PC-9 (cell line): ENCODE measurements at regions not wholly inside any gene's neighbourhood (a gene's known extent, or its start where the extent isn't known, plus 50 kb on each side); places are given as distances from the start of the nearest gene placed in this dataset.

ENCODE experiments used
- BruUV-seq: library from RNA; stranded (reverse); fragments of 400-500 nt; replicated peaks from 2 replicates; lab custom pipeline; 2021; lab: Mats Ljungman, UMichigan
- CTCF ChIA-PET: fragments of 300-600 bp; sonication (Branson Sonifier 250); formaldehyde crosslinking; loops from one replicate; lab custom pipeline; 2022; ENCODE audit warnings: antibody characterized with exemption; lab: Charles Lee
- POLR2A ChIA-PET: fragments of 300-600 bp; sonication (Branson Sonifier 250); formaldehyde crosslinking; loops from one replicate; lab custom pipeline; 2022; ENCODE audit warnings: antibody characterized with exemption; ENCODE audit not compliant: unreplicated experiment; lab: Charles Lee
- DNase-seq, 2 experiments: peaks; one replicate each; pipeline versions ENCODE4 v3.0.0 to v3.0.0-alpha.2; 2015 to 2022; ENCODE audit warnings: mixed read lengths in 1 of 2
- H2AFZ ChIP-seq: fragments of 200-600 bp; sonication (generic); 2 replicates; pipeline ENCODE4 v1.8.1; 2017; ENCODE audit warnings: antibody characterized with exemption
- H3F3A ChIP-seq: fragments of 200-600 bp; sonication (generic); 2 replicates; pipeline ENCODE4 v1.8.1; 2017; ENCODE audit warnings: antibody characterized with exemption, mild to moderate bottlenecking, low read depth; ENCODE audit not compliant: insufficient read depth
- H3K27ac ChIP-seq: fragments of 200-600 bp; sonication (generic); 2 replicates; pipeline ENCODE4 v1.6.1; 2016; ENCODE audit warnings: mixed run types
- H3K27me3 ChIP-seq: fragments of 200-600 bp; sonication (generic); 2 replicates; pipeline ENCODE4 v1.6.1; 2016; ENCODE audit warnings: low read depth, mixed run types; ENCODE audit not compliant: insufficient read depth
- H3K36me3 ChIP-seq: fragments of 200-600 bp; sonication (generic); 2 replicates; pipeline ENCODE4 v1.6.1; 2016; ENCODE audit warnings: low read depth, mixed run types
- H3K4me1 ChIP-seq: fragments of 200-600 bp; sonication (generic); replicated peaks from 2 replicates; pipeline ENCODE4 v1.6.1; 2016; ENCODE audit warnings: mixed run types; ENCODE audit not compliant: insufficient read depth
- H3K4me2 ChIP-seq: fragments of 200-600 bp; sonication (generic); 2 replicates; pipeline ENCODE4 v1.6.1; 2017; ENCODE audit warnings: mixed run types
- H3K4me3 ChIP-seq: fragments of 200-600 bp; sonication (generic); 2 replicates; pipeline ENCODE4 v1.6.1; 2016; ENCODE audit warnings: mixed run types
- H3K79me2 ChIP-seq: fragments of 200-600 bp; sonication (generic); 2 replicates; pipeline ENCODE4 v1.6.1; 2017; ENCODE audit warnings: low read depth, mixed run types
- H3K9me2 ChIP-seq: fragments of 200-600 bp; sonication (generic); 2 replicates; pipeline ENCODE4 v1.8.1; 2017; ENCODE audit warnings: mild to moderate bottlenecking; ENCODE audit not compliant: insufficient read depth
- H3K9me3 ChIP-seq: fragments of 200-600 bp; sonication (generic); 2 replicates; pipeline ENCODE4 v1.8.1; 2016; ENCODE audit warnings: low read depth; ENCODE audit not compliant: insufficient read depth
- H4K20me1 ChIP-seq: fragments of 200-600 bp; sonication (generic); 2 replicates; pipeline ENCODE4 v1.8.1; 2017; ENCODE audit not compliant: insufficient read depth
- EZH2 ChIP-seq: fragments of 200-600 bp; sonication (generic); IDR thresholded peaks from 2 replicates; pipeline ENCODE4 v1.8.0; 2017; ENCODE audit warnings: antibody characterized with exemption, low read depth
- intact Hi-C: fragments of 100-400 bp; cut with micrococcal nuclease; formaldehyde crosslinking; loops from one replicate; pipeline ENCODE4 v1.10.0; 2022; ENCODE audit not compliant: unreplicated experiment
- TF ChIP-seq, protein P1 (sequence below): fragments of 200-600 bp; sonication (generic); conservative IDR thresholded peaks from 2 replicates; pipeline ENCODE4 v1.6.1; 2017; ENCODE audit warnings: mixed run types, antibody characterized with exemption, mild to moderate bottlenecking, moderate library complexity

DNA sequence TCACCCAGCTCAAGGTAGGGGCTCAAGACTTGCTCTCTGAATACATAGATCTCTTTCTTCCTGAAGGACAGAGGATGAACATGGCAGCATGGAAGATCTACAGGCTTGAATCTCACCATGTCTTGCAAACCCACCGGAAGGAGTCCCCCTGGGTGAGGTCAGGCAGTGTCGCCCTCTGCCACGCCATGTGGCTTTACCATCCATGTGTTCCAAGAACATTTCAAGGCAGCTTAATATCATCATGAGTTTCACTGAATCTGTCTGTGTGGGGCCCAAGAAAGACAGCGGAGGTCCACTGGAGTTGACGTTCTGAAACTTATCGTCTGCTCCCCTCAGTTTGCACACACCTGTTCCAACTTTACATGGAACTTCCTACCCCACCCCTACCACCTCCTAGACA is 1202.6 kb downstream of the TBC1D22A start:
- Histone ChIP-seq H4K20me1 (no peaks in the 10 kb centered on the region), H3F3A (no peaks in the 10 kb centered on the region), H3K79me2 (no peaks in the 10 kb centered on the region), H2AFZ (no peak overlapping the region), H3K36me3 (no peaks in the 10 kb centered on the region), H3K4me3 (no peak overlapping the region), H3K4me2 (no peak overlapping the region), H3K27ac (no peak overlapping the region), H3K27me3 (peaks cover 95% of the 10 kb centered on the region), H3K9me3 (no peaks in the 10 kb centered on the region), H3K4me1 (no peaks in the 10 kb centered on the region), H3K9me2 (no peaks in the 10 kb centered on the region)
- intact Hi-C loops, result no loop called here
- BruUV-seq, result no TSS peak
- no peak for DNase-seq
- ChIA-PET POLR2A (no interaction called here), CTCF (no interaction called here)
- no peak for TF ChIP-seq EZH2
- TF ChIP-seq, protein P1, sequence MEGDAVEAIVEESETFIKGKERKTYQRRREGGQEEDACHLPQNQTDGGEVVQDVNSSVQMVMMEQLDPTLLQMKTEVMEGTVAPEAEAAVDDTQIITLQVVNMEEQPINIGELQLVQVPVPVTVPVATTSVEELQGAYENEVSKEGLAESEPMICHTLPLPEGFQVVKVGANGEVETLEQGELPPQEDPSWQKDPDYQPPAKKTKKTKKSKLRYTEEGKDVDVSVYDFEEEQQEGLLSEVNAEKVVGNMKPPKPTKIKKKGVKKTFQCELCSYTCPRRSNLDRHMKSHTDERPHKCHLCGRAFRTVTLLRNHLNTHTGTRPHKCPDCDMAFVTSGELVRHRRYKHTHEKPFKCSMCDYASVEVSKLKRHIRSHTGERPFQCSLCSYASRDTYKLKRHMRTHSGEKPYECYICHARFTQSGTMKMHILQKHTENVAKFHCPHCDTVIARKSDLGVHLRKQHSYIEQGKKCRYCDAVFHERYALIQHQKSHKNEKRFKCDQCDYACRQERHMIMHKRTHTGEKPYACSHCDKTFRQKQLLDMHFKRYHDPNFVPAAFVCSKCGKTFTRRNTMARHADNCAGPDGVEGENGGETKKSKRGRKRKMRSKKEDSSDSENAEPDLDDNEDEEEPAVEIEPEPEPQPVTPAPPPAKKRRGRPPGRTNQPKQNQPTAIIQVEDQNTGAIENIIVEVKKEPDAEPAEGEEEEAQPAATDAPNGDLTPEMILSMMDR, result no peak

- H3K27ac ChIP-seq, result no peak overlapping the region
- H2AFZ ChIP-seq, result no peak overlapping the region
- H3K9me3 ChIP-seq, result no peaks in the 10 kb centered on the region
- TF ChIP-seq, protein P1, result no peak
- no peak for TF ChIP-seq EZH2
- H3K4me1 ChIP-seq, result no peaks in the 10 kb centered on the region
- no peaks in the 10 kb centered on the region for H4K20me1 ChIP-seq
- intact Hi-C loops, result no loop called here
- ChIA-PET CTCF (no interaction called here), POLR2A (no interaction called here)
- no peaks in the 10 kb centered on the region for H3F3A ChIP-seq
- H3K79me2 ChIP-seq, result no peaks in the 10 kb centered on the region
- H3K36me3 ChIP-seq, result no peaks in the 10 kb centered on the region
- no peak overlapping the region for H3K4me2 ChIP-seq
- H3K9me2 ChIP-seq, result no peaks in the 10 kb centered on the region
- H3K4me3 ChIP-seq, result no peak overlapping the region
- H3K27me3 ChIP-seq, result peaks cover 83% of the 10 kb centered on the region
- DNase-seq, result no peak
- no TSS peak for BruUV-seq
Measured at GRCh38 chr22:47963660-47964059, 1201.2 kb downstream of the TBC1D22A start.

- Histone ChIP-seq H4K20me1 (no peaks in the 10 kb centered on the region), H3K27me3 (peaks cover 55% of the 10 kb centered on the region), H3K9me2 (no peaks in the 10 kb centered on the region), H2AFZ (no peak overlapping the region), H3K27ac (no peak overlapping the region), H3K4me1 (no peaks in the 10 kb centered on the region), H3F3A (no peaks in the 10 kb centered on the region), H3K4me3 (no peak overlapping the region), H3K9me3 (peaks cover 6% of the 10 kb centered on the region; the same call in 1 of the 2 replicates), H3K36me3 (no peaks in the 10 kb centered on the region), H3K4me2 (no peak overlapping the region), H3K79me2 (no peaks in the 10 kb centered on the region)
- DNase-seq, result no peak
- no TSS peak for BruUV-seq
- ChIA-PET CTCF (no interaction called here), POLR2A (no interaction called here)
- intact Hi-C loops, result no loop called here
- TF ChIP-seq, protein P1, result no peak
- TF ChIP-seq EZH2, result no peak
Measured at GRCh38 chr22:47957649-47958048, 1195.2 kb downstream of the TBC1D22A start.
